ENCODE measurements at regions not wholly inside any gene's neighbourhood (a gene's known extent, or its start where the extent isn't known, plus 50 kb on each side); places are given as distances from the start of the nearest gene placed in this dataset.

DNA sequence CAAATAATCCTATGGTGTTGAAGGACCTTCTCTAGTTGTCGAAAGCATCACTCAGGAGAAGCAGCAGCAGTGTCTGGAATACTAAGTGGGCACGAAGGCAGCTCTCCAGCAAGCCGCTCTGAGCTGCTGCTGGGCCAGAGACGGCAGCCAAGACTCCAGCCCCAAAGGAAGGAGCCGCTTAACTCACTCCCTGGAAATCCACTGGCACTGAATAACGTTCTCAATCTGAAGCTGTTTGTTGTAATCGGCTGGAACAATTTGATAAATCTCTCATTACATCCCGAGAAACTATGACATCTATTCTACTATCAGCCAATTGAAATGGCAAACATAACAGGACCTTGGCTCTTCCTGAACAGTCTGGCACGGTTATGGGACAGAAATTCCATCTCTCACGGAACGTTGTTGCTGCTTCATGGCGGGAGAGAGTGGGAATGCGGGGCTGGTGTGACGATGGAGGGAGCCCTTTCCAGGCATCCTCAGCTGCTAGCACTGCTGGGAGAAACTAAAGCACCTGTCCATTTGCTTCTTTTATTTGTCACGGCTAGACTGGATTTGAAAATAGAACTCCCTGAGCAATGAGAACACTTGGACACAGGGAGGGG, 331.5 kb upstream of the RNF32 start:
- TF ChIP-seq POLR2A (IDR thresholded peaks at IDR 0.05) (no peak), POLR2AphosphoS5 (IDR thresholded peaks at IDR 0.05) (no peak)
- TF ChIP-seq, protein P1, sequence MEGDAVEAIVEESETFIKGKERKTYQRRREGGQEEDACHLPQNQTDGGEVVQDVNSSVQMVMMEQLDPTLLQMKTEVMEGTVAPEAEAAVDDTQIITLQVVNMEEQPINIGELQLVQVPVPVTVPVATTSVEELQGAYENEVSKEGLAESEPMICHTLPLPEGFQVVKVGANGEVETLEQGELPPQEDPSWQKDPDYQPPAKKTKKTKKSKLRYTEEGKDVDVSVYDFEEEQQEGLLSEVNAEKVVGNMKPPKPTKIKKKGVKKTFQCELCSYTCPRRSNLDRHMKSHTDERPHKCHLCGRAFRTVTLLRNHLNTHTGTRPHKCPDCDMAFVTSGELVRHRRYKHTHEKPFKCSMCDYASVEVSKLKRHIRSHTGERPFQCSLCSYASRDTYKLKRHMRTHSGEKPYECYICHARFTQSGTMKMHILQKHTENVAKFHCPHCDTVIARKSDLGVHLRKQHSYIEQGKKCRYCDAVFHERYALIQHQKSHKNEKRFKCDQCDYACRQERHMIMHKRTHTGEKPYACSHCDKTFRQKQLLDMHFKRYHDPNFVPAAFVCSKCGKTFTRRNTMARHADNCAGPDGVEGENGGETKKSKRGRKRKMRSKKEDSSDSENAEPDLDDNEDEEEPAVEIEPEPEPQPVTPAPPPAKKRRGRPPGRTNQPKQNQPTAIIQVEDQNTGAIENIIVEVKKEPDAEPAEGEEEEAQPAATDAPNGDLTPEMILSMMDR (IDR thresholded peaks at IDR 0.05) = no peak
- intact Hi-C loops (cut with DNase I) = no loop called here
- no peaks in the 10 kb centered on the region for H3K36me3 ChIP-seq
- H3K4me1 ChIP-seq (replicated peaks) = no peaks in the 10 kb centered on the region
- H3K27ac ChIP-seq = no peak overlapping the region
- H3K27me3 ChIP-seq (replicated peaks; ENCODE audit: insufficient read depth) = no peaks in the 10 kb centered on the region
- DNase-seq (ENCODE audit: low spot score) = no peak
- no peaks in the 10 kb centered on the region for H3K9me3 ChIP-seq
- WGBS = 74% methylated on average over 15 of the region's 15 CpGs
- H3K4me3 ChIP-seq = no peak overlapping the region

DNA sequence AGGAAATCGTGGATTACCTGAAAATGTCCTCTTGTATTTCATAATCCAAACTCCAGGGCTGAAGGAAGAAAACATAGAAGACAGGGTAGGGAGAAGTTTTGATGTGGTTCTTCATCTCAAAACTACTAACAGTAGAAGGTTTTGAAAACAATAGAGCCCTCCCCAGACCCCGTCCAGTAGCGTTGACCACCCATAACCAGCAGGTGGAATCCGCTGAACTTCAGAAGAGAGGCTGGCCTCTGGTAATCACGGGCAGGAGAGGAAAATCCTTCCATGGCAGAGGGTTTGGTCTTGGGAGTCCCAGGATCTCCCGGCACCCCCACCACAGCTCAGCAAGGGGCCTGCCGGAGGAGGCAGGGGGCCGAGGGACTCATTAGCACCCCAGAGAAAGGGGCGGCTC, 333.4 kb upstream of the RNF32 start:
- Histone ChIP-seq H3K9me3 (no peaks in the 10 kb centered on the region), H3K27me3 (replicated peaks; ENCODE audit: insufficient read depth) (no peaks in the 10 kb centered on the region), H3K36me3 (no peaks in the 10 kb centered on the region), H3K4me3 (no peak overlapping the region), H3K4me1 (replicated peaks) (no peaks in the 10 kb centered on the region), H3K27ac (no peak overlapping the region)
- 84% methylated on average over 9 of the region's 9 CpGs for WGBS
- TF ChIP-seq POLR2A (IDR thresholded peaks at IDR 0.05) = no peak
- TF ChIP-seq, protein P1 (IDR thresholded peaks at IDR 0.05) = no peak
- intact Hi-C loops (cut with DNase I) = no loop called here
- DNase-seq (ENCODE audit: low spot score) = no peak

DNA sequence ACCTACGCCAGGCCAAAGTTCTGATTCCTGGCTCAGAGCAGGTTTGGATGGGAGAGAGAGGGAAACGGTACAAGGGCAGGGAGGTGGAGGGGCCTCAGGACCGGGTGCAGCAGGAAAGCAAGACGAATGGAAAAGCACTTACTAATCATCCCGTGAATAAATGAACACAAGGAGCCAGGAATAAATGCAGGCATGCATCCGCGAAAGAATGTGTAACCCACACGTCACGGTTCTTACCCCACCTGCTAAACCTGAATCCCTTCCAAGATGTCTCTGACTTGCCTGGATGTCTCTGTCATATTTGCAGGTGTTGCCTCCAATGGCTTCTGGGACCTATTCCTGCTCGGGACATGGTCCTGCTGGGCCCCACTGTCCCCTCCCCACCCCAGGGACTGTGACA, 335.2 kb upstream of the RNF32 start:
- intact Hi-C loops (cut with DNase I) = no loop called here
- no peak for DNase-seq (ENCODE audit: low spot score)
- H3K36me3 ChIP-seq = no peaks in the 10 kb centered on the region
- H3K4me1 ChIP-seq (replicated peaks) = no peaks in the 10 kb centered on the region
- WGBS = 83% methylated on average over 10 of the region's 10 CpGs
- H3K4me3 ChIP-seq = no peak overlapping the region
- no peaks in the 10 kb centered on the region for H3K27me3 ChIP-seq (replicated peaks; ENCODE audit: insufficient read depth)
- H3K27ac ChIP-seq = no peak overlapping the region
- TF ChIP-seq, protein P1 (IDR thresholded peaks at IDR 0.05) = no peak
- TF ChIP-seq POLR2A (IDR thresholded peaks at IDR 0.05) = no peak
- TF ChIP-seq POLR2AphosphoS5 (IDR thresholded peaks at IDR 0.05) = no peak
- H3K9me3 ChIP-seq = no peaks in the 10 kb centered on the region

DNA sequence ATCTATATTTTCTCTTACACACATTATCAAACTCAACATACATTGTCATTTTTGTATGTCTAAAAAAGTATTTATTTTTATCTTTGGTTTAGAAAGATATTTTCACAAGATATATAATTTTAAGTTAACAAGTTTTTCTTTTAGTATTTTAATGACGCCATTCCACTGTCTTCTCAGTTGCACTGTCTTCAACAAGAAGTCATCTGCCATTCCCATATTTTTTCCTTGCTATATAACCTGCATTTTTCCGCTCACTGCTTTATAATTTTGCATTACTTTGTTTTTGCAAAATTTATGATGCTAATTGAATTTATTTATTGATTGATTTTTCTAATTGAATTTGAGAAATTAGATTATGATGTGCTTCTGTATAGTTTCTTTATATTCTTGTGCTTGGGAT, 357.8 kb upstream of the RNF32 start:
- no peak overlapping the region for H3K4me3 ChIP-seq
- H3K36me3 ChIP-seq = no peaks in the 10 kb centered on the region
- intact Hi-C loops (cut with DNase I) = no loop called here
- no peak overlapping the region for H3K27ac ChIP-seq
- DNase-seq (ENCODE audit: low spot score) = no peak
- H3K4me1 ChIP-seq (replicated peaks) = no peaks in the 10 kb centered on the region
- TF ChIP-seq POLR2AphosphoS5 (IDR thresholded peaks at IDR 0.05) = no peak
- TF ChIP-seq, protein P1 (IDR thresholded peaks at IDR 0.05) = no peak
- 95% methylated on average over 2 of the region's 2 CpGs for WGBS
- no peaks in the 10 kb centered on the region for H3K27me3 ChIP-seq (replicated peaks; ENCODE audit: insufficient read depth)
- no peaks in the 10 kb centered on the region for H3K9me3 ChIP-seq

DNA sequence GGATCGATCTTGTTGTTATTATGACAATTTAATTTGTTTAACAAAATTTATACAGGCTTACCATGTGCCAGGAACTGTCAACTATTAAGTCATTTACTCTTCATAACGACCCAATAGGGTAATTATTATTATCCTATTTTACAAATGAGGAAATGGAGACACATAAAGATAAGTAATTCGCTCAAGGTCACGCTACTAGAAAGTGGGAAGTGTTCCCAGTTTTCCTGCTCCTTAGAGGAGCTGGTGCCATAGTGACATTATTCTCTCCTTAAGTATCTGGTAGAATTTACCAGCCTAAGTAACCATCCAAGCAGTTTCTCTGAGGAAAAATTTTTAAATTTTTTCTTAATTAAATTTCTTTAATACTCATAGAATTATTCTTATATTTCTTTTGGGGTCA, 360.9 kb upstream of the RNF32 start:
- no peak overlapping the region for H3K27ac ChIP-seq
- TF ChIP-seq POLR2AphosphoS5 (IDR thresholded peaks at IDR 0.05) = no peak
- H3K4me3 ChIP-seq = no peak overlapping the region
- no peaks in the 10 kb centered on the region for H3K4me1 ChIP-seq (replicated peaks)
- intact Hi-C loops (cut with DNase I) = no loop called here
- H3K9me3 ChIP-seq = no peaks in the 10 kb centered on the region
- WGBS = 60% methylated on average over 4 of the region's 4 CpGs
- no peak for DNase-seq (ENCODE audit: low spot score)
- no peaks in the 10 kb centered on the region for H3K36me3 ChIP-seq
- no peaks in the 10 kb centered on the region for H3K27me3 ChIP-seq (replicated peaks; ENCODE audit: insufficient read depth)
